HCT116 (cell line): ENCODE measurements at regions not wholly inside any gene's neighbourhood (a gene's known extent, or its start where the extent isn't known, plus 50 kb on each side); places are given as distances from the start of the nearest gene placed in this dataset.

Source experiments
- ATF3 ChIP-seq: IDR thresholded peaks from 2 replicates; pipeline ENCODE4 v1.6.1; 2012
- CTCF ChIP-seq, 3 experiments: fragments of 200-600 bp in 1 of 3; sonication (generic) in 1 of 3; IDR thresholded peaks in 2 of 3; conservative IDR thresholded peaks in 1 of 3; 2 replicates each; pipeline ENCODE4 v1.5.1; 2012 to 2017; ENCODE audit warnings: low read depth in 2 of 3, low read length in 2 of 3, antibody characterized with exemption in 1 of 3, borderline replicate concordance in 1 of 3, control low read depth in 1 of 3, mild to moderate bottlenecking in 1 of 3, mixed read lengths in 1 of 3, mixed run types in 1 of 3, moderate library complexity in 1 of 3; ENCODE audit not compliant: insufficient read depth in 1 of 3
- EGR1 ChIP-seq: IDR thresholded peaks from 2 replicates; pipeline ENCODE4 v1.6.1; 2012; ENCODE audit warnings: low read depth
- EZH2phosphoT487 ChIP-seq: fragments of 200-600 bp; IDR thresholded peaks from 2 replicates; pipeline ENCODE4 v1.6.1; 2018; ENCODE audit warnings: antibody characterized with exemption, borderline replicate concordance
- FOSL1 ChIP-seq: IDR thresholded peaks from 2 replicates; pipeline ENCODE4 v1.6.1; 2012; ENCODE audit warnings: low read depth
- POLR2A ChIP-seq: IDR thresholded peaks from 2 replicates; pipeline ENCODE4 v1.7.0; 2011; ENCODE audit warnings: borderline replicate concordance; ENCODE audit not compliant: insufficient read depth, insufficient read length; ENCODE audit errors: extremely low read depth
- POLR2AphosphoS5 ChIP-seq: IDR thresholded peaks from 2 replicates; pipeline ENCODE4 v1.6.1; 2011; ENCODE audit warnings: mild to moderate bottlenecking, low read depth, low read length, moderate library complexity
- REST ChIP-seq: IDR thresholded peaks from 2 replicates; pipeline ENCODE4 v1.6.1; 2012; ENCODE audit warnings: low read depth
- SIN3A ChIP-seq: IDR thresholded peaks from 2 replicates; pipeline ENCODE4 v1.6.1; 2012; ENCODE audit warnings: low read depth

- no peak for TF ChIP-seq FOSL1
- TF ChIP-seq CTCF (IDR thresholded peaks at IDR 0.05 in 2 of 3, conservative IDR thresholded peaks at IDR 0.05 in 1 of 3; ENCODE audit: borderline replicate concordance in 1 of 3, insufficient read depth in 1 of 3, low read depth in 2 of 3, low read length in 2 of 3) = no peak
- no peak for TF ChIP-seq REST
- TF ChIP-seq SIN3A = no peak
- no peak for TF ChIP-seq EZH2phosphoT487
- no peak for TF ChIP-seq EGR1
- no peak for TF ChIP-seq POLR2AphosphoS5
- TF ChIP-seq ATF3 = no peak
- TF ChIP-seq POLR2A = no peak
Observed at GRCh38 chr10:85213493-85213892, 885.1 kb downstream of the CCSER2 start.
